ENCODE measurements at regions not wholly inside any gene's neighbourhood (a gene's known extent, or its start where the extent isn't known, plus 50 kb on each side); places are given as distances from the start of the nearest gene placed in this dataset.

- no peaks in the 10 kb centered on the region for H3K4me1 ChIP-seq
- intact Hi-C loops (cut with DNase I; ENCODE audit: low total_unique reads): no loop called here
- no peaks in the 10 kb centered on the region for H3K9me3 ChIP-seq
- no peaks in the 10 kb centered on the region for H3K27me3 ChIP-seq
- no peaks in the 10 kb centered on the region for H3K36me3 ChIP-seq (ENCODE audit: low read depth, missing control alignments)
- H3K4me3 ChIP-seq: no peak overlapping the region
- no peak for DNase-seq
- H3K27ac ChIP-seq: no peak overlapping the region
- no peak for TF ChIP-seq CTCF (IDR thresholded peaks at IDR 0.05)
Observed at GRCh38 chr16:13809765-13810164, 110.2 kb upstream of the ERCC4 start.

GRCh38 chr16:13811834-13812233, 108.1 kb upstream of the ERCC4 start:
- DNase-seq: no peak
- WGBS, 2 donors: 55 to 63% methylated on average over 3 of the region's 3 CpGs
- no peaks in the 10 kb centered on the region for H3K4me1 ChIP-seq
- H3K36me3 ChIP-seq (ENCODE audit: low read depth, missing control alignments): no peaks in the 10 kb centered on the region
- H3K27ac ChIP-seq: no peak overlapping the region
- intact Hi-C loops (cut with DNase I; ENCODE audit: low total_unique reads): no loop called here
- no peak overlapping the region for H3K4me3 ChIP-seq
- TF ChIP-seq POLR2A (IDR thresholded peaks at IDR 0.05) (no peak), CTCF (IDR thresholded peaks at IDR 0.05) (no peak)
- no peaks in the 10 kb centered on the region for H3K27me3 ChIP-seq
- no peaks in the 10 kb centered on the region for H3K9me3 ChIP-seq

DNA sequence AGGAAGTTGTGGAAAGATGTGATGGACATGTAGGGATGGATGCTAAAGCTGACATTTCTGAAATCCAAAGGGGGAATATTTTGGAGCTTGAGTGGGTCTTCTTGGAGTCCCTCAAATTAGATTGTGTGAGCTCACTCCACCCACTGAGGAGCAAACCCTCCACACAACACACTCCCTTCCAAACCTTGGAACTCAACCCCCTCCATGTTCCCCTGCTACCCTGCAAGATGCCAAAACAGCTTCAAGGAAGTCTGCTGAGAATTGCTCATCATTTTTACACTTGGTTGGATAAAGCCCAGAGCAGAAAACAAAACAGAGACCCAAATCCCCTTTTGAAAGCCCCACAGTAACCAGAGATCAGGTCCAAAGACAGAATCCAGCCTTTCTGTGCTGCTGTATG, 103.3 kb upstream of the ERCC4 start:
- Histone ChIP-seq H3K27me3 (no peaks in the 10 kb centered on the region), H3K36me3 (ENCODE audit: low read depth, missing control alignments) (no peaks in the 10 kb centered on the region), H3K9me3 (no peaks in the 10 kb centered on the region), H3K27ac (no peak overlapping the region), H3K4me1 (no peaks in the 10 kb centered on the region), H3K4me3 (no peak overlapping the region)
- no peak for TF ChIP-seq CTCF (IDR thresholded peaks at IDR 0.05)
- intact Hi-C loops (cut with DNase I; ENCODE audit: low total_unique reads): no loop called here
- DNase-seq: no peak

- WGBS, 2 donors: 82 to 91% methylated on average over 5 of the region's 6 CpGs
- no peaks in the 10 kb centered on the region for H3K27me3 ChIP-seq
- DNase-seq: no peak
- H3K27ac ChIP-seq: no peak overlapping the region
- TF ChIP-seq POLR2A (IDR thresholded peaks at IDR 0.05): no peak
- TF ChIP-seq CTCF (IDR thresholded peaks at IDR 0.05): no peak
- no peaks in the 10 kb centered on the region for H3K4me1 ChIP-seq
- no peak overlapping the region for H3K4me3 ChIP-seq
- H3K9me3 ChIP-seq: no peaks in the 10 kb centered on the region
- intact Hi-C loops (cut with DNase I; ENCODE audit: low total_unique reads): no loop called here
- H3K36me3 ChIP-seq (ENCODE audit: low read depth, missing control alignments): no peaks in the 10 kb centered on the region
Observed at GRCh38 chr16:13823501-13823900, 96.5 kb upstream of the ERCC4 start.

DNA sequence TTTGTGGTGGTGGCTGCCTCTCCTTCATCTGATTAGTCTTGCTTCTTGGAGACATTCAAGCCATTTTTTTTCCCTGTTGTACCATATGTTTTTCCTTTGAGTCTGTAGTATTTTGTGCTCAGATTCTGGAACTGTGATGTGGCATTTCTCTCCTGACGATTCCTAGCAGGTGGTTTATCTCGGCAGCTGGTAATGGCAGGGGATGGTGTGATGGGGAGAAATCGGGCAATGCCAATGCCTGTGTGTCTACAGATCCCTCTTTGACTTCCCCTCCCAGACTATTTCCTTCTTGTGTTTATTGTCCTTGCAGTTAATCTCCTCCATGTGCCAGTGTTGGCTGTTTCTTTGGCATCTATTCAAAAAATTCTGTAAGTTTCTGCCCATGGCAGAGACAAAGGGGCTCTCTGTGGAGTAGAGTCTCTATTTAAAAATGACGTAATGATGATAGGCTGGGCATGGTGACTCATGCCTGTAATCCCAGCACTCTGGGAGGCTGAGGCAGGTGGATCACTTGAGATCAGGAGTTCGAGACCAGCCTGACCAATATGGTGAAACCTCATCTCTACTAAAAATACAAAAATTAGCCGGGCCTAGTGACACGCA, 90.2 kb upstream of the ERCC4 start:
- no peak for TF ChIP-seq POLR2A (IDR thresholded peaks at IDR 0.05)
- no peak for TF ChIP-seq CTCF (IDR thresholded peaks at IDR 0.05)
- Histone ChIP-seq H3K4me1 (no peaks in the 10 kb centered on the region), H3K4me3 (no peak overlapping the region), H3K9me3 (no peaks in the 10 kb centered on the region), H3K36me3 (ENCODE audit: low read depth, missing control alignments) (no peaks in the 10 kb centered on the region), H3K27me3 (no peaks in the 10 kb centered on the region), H3K27ac (no peak overlapping the region)
- DNase-seq: peak; percentile 16
- intact Hi-C loops (cut with DNase I; ENCODE audit: low total_unique reads): no loop called here
- 65 to 75% methylated on average over 7 of the region's 7 CpGs for WGBS, 2 donors
